ENCODE measurements at regions not wholly inside any gene's neighbourhood (a gene's known extent, or its start where the extent isn't known, plus 50 kb on each side); places are given as distances from the start of the nearest gene placed in this dataset.

DNA sequence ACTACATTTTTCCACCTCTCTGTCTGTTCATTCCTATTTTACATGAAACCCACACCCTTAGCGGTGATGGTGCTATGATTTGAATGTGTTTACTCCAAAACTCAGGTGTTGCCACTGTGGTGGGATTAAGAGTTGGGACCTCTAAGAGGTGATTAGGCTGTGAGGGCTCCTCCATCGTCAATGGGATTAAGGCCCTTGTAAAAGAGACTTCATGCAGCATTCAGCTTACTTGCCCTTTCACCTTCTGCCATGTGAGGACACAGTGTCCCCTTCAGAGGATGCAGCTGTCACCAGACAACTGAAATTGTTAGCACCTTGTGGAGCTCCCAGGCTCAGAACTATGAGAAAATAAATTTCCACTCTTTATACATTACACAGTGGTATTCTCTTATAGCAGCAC, 182.2 kb downstream of the NOC3L start:
- H3K27ac Mint-ChIP-seq (ENCODE audit: unreplicated experiment) = no peak overlapping the region
- H3K36me3 Mint-ChIP-seq (ENCODE audit: low read depth, unreplicated experiment) = no peaks in the 10 kb centered on the region
- TF ChIP-seq CTCF (IDR thresholded peaks at IDR 0.05; ENCODE audit: insufficient read depth, low read depth, low read length) (no peak), EZH2 (IDR thresholded peaks at IDR 0.05; ENCODE audit: insufficient read depth, low read length) (no peak)
- FAIRE-seq (no peak), DNase-seq (ENCODE audit: low read depth) (no peak)
- Histone ChIP-seq H3K36me3 (ENCODE audit: insufficient read depth, low read length) (no peaks in the 10 kb centered on the region), H3K27ac (ENCODE audit: low read depth, low read length) (no peak overlapping the region), H3K9ac (ENCODE audit: low read length) (no peak overlapping the region), H3K4me2 (ENCODE audit: low read length) (no peak overlapping the region), H4K20me1 (ENCODE audit: insufficient read depth, low read length) (no peaks in the 10 kb centered on the region), H3K79me2 (ENCODE audit: insufficient read depth, low read length) (no peaks in the 10 kb centered on the region), H3K9me3 (ENCODE audit: insufficient read depth, low read depth, low read length) (no peaks in the 10 kb centered on the region), H3K4me3 (ENCODE audit: insufficient read depth, low read depth, low read length) (no peak overlapping the region), H3K27me3 (ENCODE audit: insufficient read depth, low read length) (no peaks in the 10 kb centered on the region), H2AFZ (ENCODE audit: low read depth, low read length) (no peak overlapping the region), H3K4me1 (ENCODE audit: insufficient read depth, low read length) (peaks cover 18% of the 10 kb centered on the region)
- H3K4me3 Mint-ChIP-seq (ENCODE audit: unreplicated experiment) = no peak overlapping the region
- H3K9me3 Mint-ChIP-seq (ENCODE audit: unreplicated experiment) = no peaks in the 10 kb centered on the region
- H3K27me3 Mint-ChIP-seq (ENCODE audit: low read depth, unreplicated experiment) = peaks cover 9% of the 10 kb centered on the region
- peaks cover 8% of the 10 kb centered on the region for H3K4me1 Mint-ChIP-seq (ENCODE audit: low read depth, unreplicated experiment)

DNA sequence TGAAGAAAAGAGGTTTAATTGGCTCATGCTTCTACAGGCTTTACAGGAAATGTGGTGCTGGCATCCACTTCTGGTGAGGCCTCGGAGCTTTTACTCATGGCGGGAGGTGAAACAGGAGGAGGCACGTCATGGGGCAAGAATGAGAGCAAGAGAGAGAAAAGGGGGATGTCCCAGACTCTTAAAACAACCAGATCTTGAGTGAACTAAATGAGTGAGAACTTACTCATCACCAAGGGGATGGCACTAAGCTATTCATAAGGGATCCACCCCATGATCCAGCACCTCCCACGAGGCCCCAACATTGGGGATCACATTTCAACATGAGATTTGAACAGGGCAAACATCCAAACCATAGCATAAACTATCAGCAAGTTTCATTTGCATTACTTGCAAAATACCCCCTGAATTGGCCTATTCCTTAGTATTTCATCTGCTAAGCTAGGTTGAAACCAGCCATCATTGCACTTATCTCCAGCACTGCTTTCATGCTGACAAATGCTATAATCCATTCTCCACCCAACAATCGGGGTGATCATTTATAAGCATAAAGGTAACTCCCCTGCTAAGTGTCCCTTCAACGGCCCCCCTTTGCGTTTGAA, 179.0 kb downstream of the NOC3L start:
- H3K27ac Mint-ChIP-seq (ENCODE audit: unreplicated experiment) = no peak overlapping the region
- no peaks in the 10 kb centered on the region for H3K36me3 Mint-ChIP-seq (ENCODE audit: low read depth, unreplicated experiment)
- Histone ChIP-seq H3K27ac (ENCODE audit: low read depth, low read length) (peak overlapping the region; percentile 79), H3K4me3 (ENCODE audit: insufficient read depth, low read depth, low read length) (no peak overlapping the region), H3K9me3 (ENCODE audit: insufficient read depth, low read depth, low read length) (no peaks in the 10 kb centered on the region), H3K9ac (ENCODE audit: low read length) (peak overlapping the region; percentile 24), H3K4me1 (ENCODE audit: insufficient read depth, low read length) (peaks cover 18% of the 10 kb centered on the region), H4K20me1 (ENCODE audit: insufficient read depth, low read length) (no peaks in the 10 kb centered on the region), H3K79me2 (ENCODE audit: insufficient read depth, low read length) (no peaks in the 10 kb centered on the region), H2AFZ (ENCODE audit: low read depth, low read length) (peak overlapping the region; percentile 31), H3K36me3 (ENCODE audit: insufficient read depth, low read length) (no peaks in the 10 kb centered on the region), H3K27me3 (ENCODE audit: insufficient read depth, low read length) (no peaks in the 10 kb centered on the region), H3K4me2 (ENCODE audit: low read length) (peak overlapping the region; percentile 57)
- H3K4me3 Mint-ChIP-seq (ENCODE audit: unreplicated experiment) = no peak overlapping the region
- TF ChIP-seq EZH2 (IDR thresholded peaks at IDR 0.05; ENCODE audit: insufficient read depth, low read length) = no peak
- TF ChIP-seq CTCF (IDR thresholded peaks at IDR 0.05; ENCODE audit: insufficient read depth, low read depth, low read length) = no peak
- DNase-seq (ENCODE audit: low read depth) (peak; percentile 95), FAIRE-seq (peak; percentile 99)
- peaks cover 8% of the 10 kb centered on the region for H3K4me1 Mint-ChIP-seq (ENCODE audit: low read depth, unreplicated experiment)
- H3K9me3 Mint-ChIP-seq (ENCODE audit: unreplicated experiment) = no peaks in the 10 kb centered on the region
- H3K27me3 Mint-ChIP-seq (ENCODE audit: low read depth, unreplicated experiment) = no peaks in the 10 kb centered on the region

GRCh38 chr10:94186722-94187121, 176.0 kb downstream of the NOC3L start:
- Mint-ChIP-seq H3K4me1 (ENCODE audit: low read depth, unreplicated experiment) (peaks cover 8% of the 10 kb centered on the region), H3K27ac (ENCODE audit: unreplicated experiment) (no peak overlapping the region), H3K36me3 (ENCODE audit: low read depth, unreplicated experiment) (no peaks in the 10 kb centered on the region), H3K4me3 (ENCODE audit: unreplicated experiment) (no peak overlapping the region), H3K27me3 (ENCODE audit: low read depth, unreplicated experiment) (no peaks in the 10 kb centered on the region), H3K9me3 (ENCODE audit: unreplicated experiment) (peaks cover 5% of the 10 kb centered on the region)
- H3K27ac ChIP-seq (ENCODE audit: low read depth, low read length) = no peak overlapping the region
- FAIRE-seq (no peak), DNase-seq (ENCODE audit: low read depth) (no peak)
- no peak for TF ChIP-seq CTCF (IDR thresholded peaks at IDR 0.05; ENCODE audit: insufficient read depth, low read depth, low read length)
- H3K4me1 ChIP-seq (ENCODE audit: insufficient read depth, low read length) = peaks cover 18% of the 10 kb centered on the region
- no peak overlapping the region for H3K9ac ChIP-seq (ENCODE audit: low read length)
- no peak overlapping the region for H3K4me3 ChIP-seq (ENCODE audit: insufficient read depth, low read depth, low read length)
- no peaks in the 10 kb centered on the region for H3K36me3 ChIP-seq (ENCODE audit: insufficient read depth, low read length)
- H3K79me2 ChIP-seq (ENCODE audit: insufficient read depth, low read length) = no peaks in the 10 kb centered on the region
- no peaks in the 10 kb centered on the region for H3K27me3 ChIP-seq (ENCODE audit: insufficient read depth, low read length)
- H3K4me2 ChIP-seq (ENCODE audit: low read length) = no peak overlapping the region
- H3K9me3 ChIP-seq (ENCODE audit: insufficient read depth, low read depth, low read length) = no peaks in the 10 kb centered on the region
- no peak overlapping the region for H2AFZ ChIP-seq (ENCODE audit: low read depth, low read length)
- H4K20me1 ChIP-seq (ENCODE audit: insufficient read depth, low read length) = no peaks in the 10 kb centered on the region
